Right ventricle myocardium superior (tissue), 1 donor: ENCODE measurements at regions not wholly inside any gene's neighbourhood (a gene's known extent, or its start where the extent isn't known, plus 50 kb on each side); places are given as distances from the start of the nearest gene placed in this dataset.
"Not testable (repeated sequence)": the region's sequence is repeated elsewhere in the genome, so short reads cannot be mapped to it uniquely, and the experiment has no call there.

Source experiments
- ATAC-seq: fragments of 200-7000 bp; cut with Tn5 transposase; one replicate; pipeline ENCODE4 v1.9.1; 2020; ENCODE audit warnings: mild to moderate bottlenecking; ENCODE audit not compliant: poor library complexity
- DNase-seq: peaks from one replicate; pipeline ENCODE4 v3.0.0-alpha.2; 2020
- intact Hi-C: fragments of 100-400 bp; cut with DNase I; formaldehyde crosslinking; loops from one replicate; pipeline ENCODE4 v1.11.2; 2022
- donor health status: DM: no; HTN: yes; CAD: no; lungs with severe emphysema.

DNA sequence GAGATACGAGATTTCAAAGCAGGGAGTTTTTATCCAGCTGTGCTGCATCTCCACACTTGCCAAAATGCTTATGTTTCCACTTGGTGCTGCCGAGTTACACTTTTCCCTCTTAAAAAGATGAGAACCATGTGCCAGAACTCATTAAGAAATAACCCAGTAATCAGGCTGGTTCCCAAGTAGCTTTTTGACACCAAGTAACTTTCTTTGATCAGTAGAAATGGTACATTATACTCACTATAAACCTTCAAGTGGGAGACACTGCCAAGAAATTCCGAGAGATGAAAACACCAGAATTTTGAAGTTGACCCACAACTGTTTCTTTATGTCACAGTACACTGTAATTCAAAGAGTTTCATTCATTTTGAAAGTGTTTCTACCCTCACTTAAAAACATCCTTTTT, 164.6 kb upstream of the CCDC54 start:
- DNase-seq = no peak
- ATAC-seq = no peak
- intact Hi-C loops = no loop called here

DNA sequence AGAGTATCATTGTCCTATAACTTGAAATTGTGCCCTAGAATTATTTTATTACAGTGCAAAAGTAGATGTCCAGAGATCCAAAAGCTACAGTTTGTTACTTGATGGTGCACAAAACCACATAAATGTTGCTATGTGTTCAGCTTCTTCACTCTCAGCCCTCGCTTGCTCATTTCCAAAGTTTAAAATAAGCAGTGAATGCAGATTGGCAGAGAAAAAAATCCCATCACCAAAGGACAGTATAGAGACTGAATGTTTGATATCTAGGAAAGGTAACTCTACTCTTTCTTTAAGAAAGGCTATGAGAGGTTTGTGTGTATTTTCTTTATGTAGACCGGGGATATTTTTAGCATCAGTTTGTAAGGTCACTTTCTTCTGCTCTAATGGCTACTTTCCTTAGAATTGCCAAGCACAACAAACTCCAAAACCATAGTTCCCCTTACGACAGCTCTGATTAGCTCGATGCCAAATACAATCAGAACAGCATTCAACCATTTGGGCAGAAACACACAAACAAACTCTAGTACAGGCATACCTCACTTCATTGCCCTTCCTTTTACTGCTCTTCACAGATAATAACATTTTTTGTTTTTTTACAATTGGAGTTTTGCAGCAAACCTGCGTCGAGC, 164.1 kb upstream of the CCDC54 start:
- intact Hi-C loops = no loop called here
- no peak for DNase-seq
- ATAC-seq = no peak

DNA sequence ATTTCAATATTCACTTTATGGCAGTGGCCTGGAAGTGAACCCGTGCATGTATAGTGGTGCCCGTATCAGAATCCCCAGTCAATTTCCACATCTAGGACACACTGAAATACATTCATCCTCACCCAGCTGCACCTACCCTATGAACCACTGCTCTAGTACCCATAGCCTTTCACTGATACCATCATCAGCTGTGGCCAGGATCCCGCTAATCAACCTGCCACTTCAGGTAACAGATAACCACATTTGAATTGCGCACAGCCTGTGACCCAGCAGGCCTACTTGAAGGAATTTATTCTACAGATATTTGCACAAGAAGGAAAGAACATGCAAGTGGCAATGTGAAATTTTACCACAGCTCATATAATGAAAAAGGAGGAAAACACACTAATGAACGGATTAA, 161.0 kb upstream of the CCDC54 start:
- DNase-seq (no peak), ATAC-seq (no peak)
- intact Hi-C loops = no loop called here

DNA sequence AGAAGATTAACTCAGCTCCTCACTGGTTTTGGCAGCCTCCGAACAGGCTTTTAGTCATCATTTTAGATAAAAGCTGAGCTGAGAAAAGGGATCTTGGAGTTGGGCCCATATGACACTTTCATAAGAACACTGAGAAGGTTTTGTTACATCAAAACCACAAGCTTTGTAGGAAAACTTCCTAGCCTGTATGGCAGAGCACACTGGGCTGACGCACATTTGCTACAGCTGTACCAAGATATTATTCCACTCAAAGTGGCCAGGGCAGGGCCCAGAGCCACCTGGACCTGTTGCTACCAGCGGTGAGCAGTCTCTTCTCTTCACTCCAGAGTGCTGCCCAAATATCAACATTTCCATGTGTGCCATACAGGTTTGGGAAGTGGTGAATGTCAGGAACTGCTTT, 160.5 kb upstream of the CCDC54 start:
- DNase-seq (no peak), ATAC-seq (peak; percentile 85)
- intact Hi-C loops = no loop called here

DNA sequence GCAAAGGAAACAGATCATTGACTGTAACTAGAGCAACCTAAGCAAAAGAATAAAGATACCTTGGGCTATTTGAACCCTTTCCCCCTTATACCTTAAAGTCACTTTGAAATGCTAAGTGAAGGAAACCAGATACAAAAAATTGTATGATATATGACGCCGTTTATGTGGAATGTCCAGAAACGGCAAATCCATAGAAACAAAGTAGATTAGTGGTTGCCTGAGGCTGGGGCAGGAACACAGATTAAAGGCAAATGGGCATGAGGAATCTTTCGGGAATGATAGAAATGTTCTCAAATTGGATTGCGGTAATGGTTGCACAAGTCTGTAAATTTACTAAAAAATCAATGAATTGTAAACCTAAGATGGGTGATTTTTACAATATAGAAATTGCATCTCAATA, 160.1 kb upstream of the CCDC54 start:
- intact Hi-C loops = no loop called here

DNA sequence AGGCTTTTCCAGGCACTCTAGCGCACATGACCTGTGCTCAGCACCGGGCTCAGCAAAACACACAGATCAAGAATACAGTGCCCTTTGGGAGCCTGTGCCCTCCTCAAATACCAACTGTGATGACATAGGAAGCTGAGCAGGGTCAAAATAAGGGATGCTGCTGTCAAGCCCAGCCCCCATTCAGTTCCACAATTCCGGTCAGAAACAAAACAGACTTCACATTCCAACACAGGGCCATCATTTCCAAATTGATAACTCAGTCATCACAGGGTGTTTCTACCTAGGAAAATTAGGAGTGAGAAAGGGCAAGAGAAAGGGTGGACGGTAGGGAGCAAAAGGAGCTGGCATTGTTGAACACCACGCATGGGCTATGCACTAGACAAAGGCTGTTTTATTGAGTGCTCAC, 158.4 kb upstream of the CCDC54 start:
- intact Hi-C loops = no loop called here
- no peak for DNase-seq
- no peak for ATAC-seq

More for the DNA sequence above, 160.1 kb upstream of the CCDC54 start:
- no peak for DNase-seq
- ATAC-seq = no peak

DNA sequence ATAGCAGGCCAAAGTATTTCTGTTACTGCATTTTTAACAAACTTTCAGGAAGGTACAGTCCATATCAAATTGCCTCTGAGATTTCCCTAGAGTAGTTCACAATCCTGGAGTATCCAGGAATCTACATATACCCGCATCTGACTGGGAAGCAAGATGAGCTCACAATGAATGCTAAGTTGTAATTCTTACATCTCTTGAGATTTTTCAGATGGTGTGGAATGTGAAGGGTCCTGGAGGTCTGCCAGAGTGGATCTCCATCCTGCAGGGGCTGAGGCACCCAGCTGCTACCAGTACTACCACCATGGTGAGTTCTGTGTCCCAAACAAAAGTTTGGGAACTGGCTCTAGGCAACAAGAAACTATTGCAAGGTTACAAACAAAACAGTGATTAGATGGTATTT, 156.7 kb upstream of the CCDC54 start:
- intact Hi-C loops = no loop called here
- DNase-seq (no peak), ATAC-seq (no peak)

DNA sequence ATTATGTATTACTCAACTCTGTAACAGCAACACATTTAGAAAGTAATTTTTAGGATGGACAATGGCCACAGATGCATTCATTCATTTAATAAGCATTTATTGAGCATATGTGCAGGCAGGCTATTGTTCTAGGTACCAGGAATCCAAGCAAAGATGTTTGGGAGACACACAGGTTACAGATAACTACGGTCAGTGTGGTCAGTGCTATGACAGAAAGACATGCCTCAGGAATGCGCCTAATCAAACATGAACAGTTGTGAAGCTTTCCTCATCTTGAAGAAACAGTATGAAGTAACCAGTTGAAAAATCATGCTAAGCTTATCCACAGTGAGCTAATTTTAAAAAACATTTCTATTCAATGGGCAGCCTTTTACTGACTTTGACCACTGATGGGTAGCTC, 155.4 kb upstream of the CCDC54 start:
- intact Hi-C loops = no loop called here
- no peak for ATAC-seq
- no peak for DNase-seq

DNA sequence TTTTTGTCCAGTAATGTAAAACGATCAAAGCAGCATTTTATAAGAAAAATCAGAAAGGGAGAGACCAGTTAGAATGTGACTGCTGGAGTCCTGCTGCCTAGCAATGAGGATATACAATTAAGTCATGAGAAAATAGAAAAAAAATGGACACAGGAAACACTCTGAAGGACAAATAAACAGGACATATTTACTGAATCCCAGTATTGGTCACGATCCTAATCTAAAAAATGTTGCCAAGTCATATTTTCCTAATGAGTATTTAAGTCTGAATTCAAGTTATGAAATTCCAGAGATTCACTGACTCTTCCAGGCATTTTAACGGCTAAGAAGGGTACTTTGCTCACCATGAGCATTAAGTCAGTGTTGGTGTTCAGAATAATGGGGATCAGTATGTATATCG, 154.3 kb upstream of the CCDC54 start:
- intact Hi-C loops = no loop called here
- DNase-seq (no peak), ATAC-seq (no peak)

DNA sequence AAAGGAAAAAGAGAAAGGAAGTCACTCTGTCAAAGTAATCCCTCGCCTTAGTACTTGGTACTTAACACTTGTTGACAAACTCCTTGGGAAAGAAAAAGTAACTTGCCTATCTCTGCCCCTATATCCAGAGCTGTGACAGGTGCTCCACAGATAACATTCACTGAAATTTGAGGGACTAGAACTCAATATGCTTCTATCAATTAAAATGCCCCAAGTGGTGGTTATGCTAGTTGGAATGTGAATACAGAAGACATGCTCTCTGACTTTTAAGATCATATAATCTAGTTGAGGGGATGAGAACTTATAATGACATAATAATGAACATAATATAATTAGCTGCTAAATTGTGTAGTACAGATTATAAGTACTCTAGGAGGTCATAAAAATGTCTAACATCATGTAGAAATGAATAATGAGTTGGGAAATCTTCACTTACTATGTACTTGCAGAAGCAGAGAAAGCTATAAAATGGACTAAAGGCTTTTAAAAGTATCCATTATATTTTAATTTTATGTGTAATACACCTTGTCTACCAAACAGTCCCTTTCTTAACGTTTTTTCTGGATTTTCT, 153.1 kb upstream of the CCDC54 start:
- intact Hi-C loops = no loop called here
- DNase-seq = no peak
- no peak for ATAC-seq

DNA sequence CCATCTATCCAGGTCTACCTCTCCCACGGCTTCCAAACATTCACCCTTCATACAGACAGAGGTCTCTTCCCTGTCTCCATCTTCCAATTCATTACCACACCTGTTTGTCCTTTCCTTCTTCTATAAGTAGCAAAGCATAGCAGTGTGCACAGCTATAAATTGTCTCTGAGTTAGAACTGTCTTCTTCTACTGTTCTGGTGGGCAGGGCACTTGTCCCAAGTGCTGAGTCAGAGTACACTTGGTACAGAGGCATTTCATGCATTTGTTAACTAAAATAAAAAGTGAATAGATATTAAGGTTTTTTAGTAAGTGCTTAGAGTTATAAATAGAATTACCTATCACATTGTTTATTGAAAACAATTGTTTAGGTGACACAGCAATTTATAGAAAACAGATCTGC, 150.1 kb upstream of the CCDC54 start:
- DNase-seq = no peak
- intact Hi-C loops = no loop called here
- ATAC-seq = no peak

DNA sequence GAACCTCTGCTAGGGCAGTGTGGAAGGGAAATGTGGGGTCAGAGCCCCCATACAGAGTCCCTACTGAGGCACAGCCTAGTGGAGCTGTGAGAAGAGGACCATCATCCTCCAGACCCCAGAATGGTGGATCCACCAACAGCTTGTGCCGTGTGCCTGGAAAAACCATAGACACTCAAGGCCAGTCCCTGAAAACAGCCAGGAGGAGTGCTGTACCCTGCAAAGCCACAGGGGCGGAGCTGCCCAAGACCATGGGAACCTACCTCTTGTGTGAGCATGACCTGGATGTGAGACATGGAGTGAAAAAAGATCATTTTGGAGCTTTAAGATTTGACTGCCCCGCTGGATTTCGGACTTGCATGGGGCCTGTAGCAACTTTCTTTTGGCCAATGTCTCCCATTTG, 143.4 kb upstream of the CCDC54 start:
- not testable (repeated sequence) for DNase-seq, ATAC-seq
- intact Hi-C loops = loop anchor here (10.0 kb wide), 3 partner anchors 191 to 511 kb away; no protein-coding TSS in a partner anchor

DNA sequence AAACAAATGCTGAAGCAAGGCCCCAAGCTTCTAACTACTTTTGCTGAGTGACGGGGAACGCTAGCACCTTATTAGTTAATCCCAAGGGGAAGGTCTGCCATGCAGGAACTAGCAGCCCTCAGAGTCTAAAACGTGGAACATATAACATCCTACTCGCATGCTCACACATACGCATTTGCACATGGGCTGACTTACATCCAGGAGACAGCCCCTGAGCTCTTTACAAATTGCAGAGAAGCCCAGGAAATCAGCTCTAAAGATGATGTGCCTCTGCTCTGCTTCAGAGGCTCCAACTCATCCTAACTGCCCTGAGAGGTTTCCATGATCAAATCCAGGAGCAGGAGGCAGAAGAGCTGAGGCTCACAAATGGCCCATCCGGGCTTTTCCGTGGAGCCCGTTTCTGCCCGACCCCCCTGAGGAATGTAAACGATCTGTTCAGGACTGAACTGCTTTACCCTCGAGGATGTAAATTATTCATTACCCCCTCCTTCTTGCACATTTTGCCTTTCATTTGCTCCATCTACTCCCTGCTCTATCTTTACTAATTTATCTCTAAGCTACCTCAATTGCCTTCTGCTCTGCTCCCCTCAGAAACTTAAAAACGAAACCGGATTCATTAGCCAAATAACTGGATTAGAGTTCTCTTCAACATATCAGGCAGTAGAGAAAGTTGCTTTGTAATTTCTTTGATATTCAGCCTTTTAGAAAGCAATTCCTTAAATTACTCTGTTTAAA, 141.9 kb upstream of the CCDC54 start:
- peak; percentile 41 for DNase-seq
- ATAC-seq = peak; percentile 40
- intact Hi-C loops = loop anchor here (10.0 kb wide), 3 partner anchors 189 to 509 kb away; no protein-coding TSS in a partner anchor

DNA sequence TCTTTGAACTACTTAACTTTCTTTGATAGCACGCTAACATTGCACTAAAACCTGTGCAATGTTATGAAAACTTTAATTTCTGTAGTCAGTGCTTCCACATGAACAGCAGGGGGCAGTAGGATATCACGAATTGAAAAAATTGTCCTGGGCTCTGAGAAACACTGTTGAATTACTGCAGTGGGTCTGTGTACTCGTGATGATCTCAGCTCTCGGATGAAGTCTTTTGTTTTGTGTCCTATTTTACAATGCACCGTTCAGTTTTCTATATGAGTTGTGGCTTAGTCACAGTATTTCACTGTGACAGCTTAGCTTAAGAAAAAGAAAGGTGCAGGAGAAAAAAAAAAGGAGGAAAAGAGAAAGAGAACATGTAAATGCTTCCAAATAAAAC, 141.3 kb upstream of the CCDC54 start:
- ATAC-seq (peak; percentile 76), DNase-seq (no peak)
- intact Hi-C loops = loop anchor here (10.0 kb wide), 3 partner anchors 189 to 509 kb away; no protein-coding TSS in a partner anchor

DNA sequence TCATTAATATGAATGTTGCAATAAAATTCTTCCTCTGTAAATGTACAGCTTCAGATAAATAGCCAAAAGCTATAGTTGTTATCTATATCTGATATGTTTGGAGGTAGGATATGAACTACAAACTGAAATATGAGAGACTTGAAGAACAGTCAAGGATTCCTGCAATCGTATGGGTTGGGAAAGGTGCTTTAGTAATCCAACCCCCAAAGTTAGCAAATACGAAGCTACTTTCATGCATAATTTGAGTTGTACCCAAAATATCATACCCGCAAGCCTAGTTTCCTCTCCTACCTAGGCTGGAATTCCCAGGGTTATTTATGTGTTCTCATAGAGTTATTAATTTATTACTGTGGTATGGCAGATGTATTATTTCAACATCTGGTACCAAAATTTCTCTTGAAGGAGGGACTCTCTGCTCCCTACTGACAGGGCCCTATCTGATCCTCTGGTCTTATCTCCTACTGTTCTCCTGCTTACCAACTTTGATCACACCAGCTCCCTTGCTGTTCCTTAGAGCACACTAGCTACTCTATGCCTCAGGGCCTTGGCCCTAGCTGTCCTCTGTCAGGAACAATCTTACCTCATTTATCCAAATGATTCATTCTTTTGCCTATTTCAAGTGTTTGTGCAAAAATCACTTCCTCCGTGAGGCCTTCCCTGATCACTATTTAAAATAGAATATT, 140.4 kb upstream of the CCDC54 start:
- ATAC-seq (no peak), DNase-seq (no peak)
- intact Hi-C loops = loop anchor here (10.0 kb wide), 3 partner anchors 188 to 508 kb away; no protein-coding TSS in a partner anchor

DNA sequence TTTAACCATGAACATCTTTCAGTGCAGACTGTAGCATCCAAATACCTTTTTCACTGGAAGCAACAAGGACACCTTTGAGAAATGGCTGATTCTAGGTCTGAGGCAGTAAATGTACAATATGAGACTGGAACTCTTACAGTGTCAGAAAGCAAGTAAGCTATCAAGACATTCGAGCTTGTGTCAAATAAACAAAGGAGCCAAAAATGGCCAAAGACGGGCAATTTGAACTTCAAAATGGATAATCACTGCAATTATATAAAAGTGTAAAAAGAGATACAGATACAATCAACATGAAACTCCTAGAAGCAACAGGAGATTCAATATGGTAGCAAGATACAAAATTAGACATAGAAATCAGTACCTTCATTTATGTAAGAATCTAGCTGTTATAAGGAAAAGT, 138.5 kb upstream of the CCDC54 start:
- intact Hi-C loops = loop anchor here (10.0 kb wide), 3 partner anchors 186 to 506 kb away; no protein-coding TSS in a partner anchor

DNA sequence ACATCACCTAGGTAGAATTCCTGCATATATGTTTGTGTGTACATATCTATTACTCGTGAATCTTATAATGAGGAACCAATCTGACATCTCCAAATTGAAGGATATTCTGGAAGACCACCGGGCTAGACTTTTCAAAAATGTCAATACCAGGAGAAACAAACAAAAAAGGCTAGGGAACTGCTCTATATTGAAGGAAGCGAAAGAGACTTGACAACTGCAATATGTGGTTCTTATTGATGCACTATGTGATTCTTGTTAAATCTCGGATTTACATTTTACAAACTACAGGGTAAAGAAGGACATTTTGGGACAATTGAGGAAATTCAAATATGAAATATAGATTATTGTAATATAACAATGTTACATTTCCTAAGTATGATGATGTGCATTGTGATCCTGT, 137.5 kb upstream of the CCDC54 start:
- ATAC-seq = no peak
- no peak for DNase-seq
- intact Hi-C loops = loop anchor here (10.0 kb wide), 3 partner anchors 185 to 505 kb away; no protein-coding TSS in a partner anchor

More for the DNA sequence above, 138.5 kb upstream of the CCDC54 start:
- DNase-seq (no peak), ATAC-seq (no peak)

DNA sequence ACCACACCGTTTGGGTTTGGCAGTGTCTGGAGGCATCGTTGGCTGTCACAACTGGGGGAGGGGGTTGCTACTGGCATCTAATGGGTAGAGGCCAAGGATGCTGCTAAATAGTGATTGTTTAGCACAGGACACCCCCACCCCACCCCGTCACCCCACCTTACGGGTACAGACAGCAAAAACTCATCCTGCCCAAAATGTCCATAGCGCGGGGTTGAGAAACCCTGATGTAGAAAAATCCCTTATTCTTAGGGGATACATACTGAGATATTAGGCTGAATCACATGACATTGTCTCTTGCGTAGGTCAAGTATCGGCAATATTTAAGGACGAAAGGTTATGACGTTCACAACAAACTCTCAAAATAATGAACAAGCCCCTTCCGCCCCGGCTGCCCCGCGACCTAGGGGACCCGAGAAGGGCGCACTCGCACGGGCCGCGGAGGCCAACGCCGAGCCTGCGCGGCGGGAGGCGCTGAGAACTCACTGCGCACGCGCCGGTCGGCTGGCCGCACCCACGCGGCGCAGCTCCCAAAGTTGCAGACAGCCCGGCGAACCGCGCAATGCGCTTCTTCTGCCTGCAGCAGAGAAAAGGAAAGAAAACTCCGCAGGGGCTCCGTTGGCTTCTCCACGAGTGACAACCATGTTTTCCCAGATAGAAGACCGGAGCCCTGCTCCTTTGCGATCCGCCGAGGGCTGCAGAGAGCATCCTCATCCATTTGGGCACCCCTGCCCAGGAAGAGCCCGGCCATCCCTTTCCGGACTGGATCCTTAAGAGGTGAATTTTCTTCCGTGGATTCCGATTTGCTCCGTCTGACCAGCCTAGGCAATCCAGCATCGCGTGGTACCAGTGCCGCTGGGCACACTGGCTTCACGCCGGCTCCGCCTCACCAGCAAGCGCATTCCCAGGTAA, 136.8 kb upstream of the CCDC54 start:
- intact Hi-C loops = no loop called here
- peak; percentile 98 for ATAC-seq

More for the DNA sequence above, 136.8 kb upstream of the CCDC54 start:
- peak; percentile 88 for DNase-seq
